ENCODE measurements at regions not wholly inside any gene's neighbourhood (a gene's known extent, or its start where the extent isn't known, plus 50 kb on each side); places are given as distances from the start of the nearest gene placed in this dataset.
A peak's percentile ranks its signal among the peaks of the same experiment; 100 is the strongest.

DNA sequence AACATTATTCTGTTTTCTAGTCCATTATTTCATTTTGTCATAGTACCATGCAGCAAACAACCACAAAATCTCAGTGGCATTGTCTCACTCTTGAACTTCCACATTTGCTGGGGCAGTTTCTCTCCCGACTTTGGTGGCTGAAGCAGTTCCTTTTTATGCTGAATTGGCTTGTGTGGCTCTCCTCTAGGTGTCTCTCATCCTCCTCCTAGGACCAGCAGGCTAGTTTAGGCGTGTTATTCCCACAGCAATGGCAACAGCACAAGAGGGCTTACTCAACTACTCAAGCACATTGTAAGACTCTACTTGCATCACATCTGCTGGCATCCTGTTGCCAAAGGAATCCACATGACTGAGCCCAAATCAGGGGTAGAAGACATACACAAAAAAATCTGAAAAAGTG is 201.8 kb upstream of the KCNH8 start:
- Histone ChIP-seq H3K27me3 (ENCODE audit: insufficient read depth, low read length) (no peaks in the 10 kb centered on the region), H2BK120ac (ENCODE audit: low read depth, low read length, poor library complexity, severe bottlenecking) (no peak overlapping the region), H3K9ac (ENCODE audit: extremely low read depth, insufficient read length, low read length) (no peak overlapping the region), H3K18ac (ENCODE audit: insufficient read length, low read depth, low read length) (no peak overlapping the region), H3K56ac (ENCODE audit: insufficient read length, low read depth, low read length) (no peak overlapping the region), H2BK5ac (ENCODE audit: insufficient read length, low read length) (no peak overlapping the region), H4K20me1 (ENCODE audit: control insufficient read depth, insufficient read depth, insufficient read length) (no peaks in the 10 kb centered on the region), H2BK12ac (ENCODE audit: insufficient read length, low read depth, low read length) (no peak overlapping the region), H3K9me3 (ENCODE audit: control insufficient read depth, low read depth, low read length) (no peaks in the 10 kb centered on the region), H3T11ph (ENCODE audit: low read length) (no peak overlapping the region), H3K23ac (ENCODE audit: insufficient read length, low read depth, low read length) (no peak overlapping the region), H4K5ac (ENCODE audit: insufficient read length, low read depth, low read length) (no peak overlapping the region), H4K8ac (replicated peaks; ENCODE audit: insufficient read length, low read depth, low read length) (no peak overlapping the region), H3K4me1 (ENCODE audit: insufficient read depth, low read length) (no peaks in the 10 kb centered on the region; the same call in 1 of the 2 replicates), H2BK15ac (ENCODE audit: low read depth, low read length) (no peak overlapping the region), H3K27ac (ENCODE audit: insufficient read length, low read depth, low read length) (no peak overlapping the region), H4K91ac (ENCODE audit: insufficient read length, low read depth, low read length) (no peak overlapping the region), H3K4ac (ENCODE audit: low read depth, low read length) (no peak overlapping the region), H3K4me2 (ENCODE audit: insufficient read depth, insufficient read length, low read length) (no peak overlapping the region), H3K79me1 (ENCODE audit: insufficient read depth, low read depth, low read length, poor library complexity, severe bottlenecking) (no peaks in the 10 kb centered on the region), H3K79me2 (ENCODE audit: insufficient read depth, low read length) (no peaks in the 10 kb centered on the region), H2AFZ (ENCODE audit: low read length) (no peak overlapping the region), H2BK20ac (ENCODE audit: low read depth, low read length, poor library complexity, severe bottlenecking) (no peak overlapping the region), H2AK5ac (ENCODE audit: insufficient read length, low read length) (no peak overlapping the region), H3K14ac (ENCODE audit: insufficient read depth, low read length) (no peak overlapping the region), H3K23me2 (ENCODE audit: insufficient read length, low read depth, low read length, poor library complexity, severe bottlenecking) (no peaks in the 10 kb centered on the region)
- DNase-seq, result peak; percentile 69
- H3K27me3 Mint-ChIP-seq (ENCODE audit: low read depth), result no peaks in the 10 kb centered on the region
- H3K4me3 Mint-ChIP-seq, result no peak overlapping the region
- no peaks in the 10 kb centered on the region for H3K9me3 Mint-ChIP-seq
- TF ChIP-seq, protein P1, sequence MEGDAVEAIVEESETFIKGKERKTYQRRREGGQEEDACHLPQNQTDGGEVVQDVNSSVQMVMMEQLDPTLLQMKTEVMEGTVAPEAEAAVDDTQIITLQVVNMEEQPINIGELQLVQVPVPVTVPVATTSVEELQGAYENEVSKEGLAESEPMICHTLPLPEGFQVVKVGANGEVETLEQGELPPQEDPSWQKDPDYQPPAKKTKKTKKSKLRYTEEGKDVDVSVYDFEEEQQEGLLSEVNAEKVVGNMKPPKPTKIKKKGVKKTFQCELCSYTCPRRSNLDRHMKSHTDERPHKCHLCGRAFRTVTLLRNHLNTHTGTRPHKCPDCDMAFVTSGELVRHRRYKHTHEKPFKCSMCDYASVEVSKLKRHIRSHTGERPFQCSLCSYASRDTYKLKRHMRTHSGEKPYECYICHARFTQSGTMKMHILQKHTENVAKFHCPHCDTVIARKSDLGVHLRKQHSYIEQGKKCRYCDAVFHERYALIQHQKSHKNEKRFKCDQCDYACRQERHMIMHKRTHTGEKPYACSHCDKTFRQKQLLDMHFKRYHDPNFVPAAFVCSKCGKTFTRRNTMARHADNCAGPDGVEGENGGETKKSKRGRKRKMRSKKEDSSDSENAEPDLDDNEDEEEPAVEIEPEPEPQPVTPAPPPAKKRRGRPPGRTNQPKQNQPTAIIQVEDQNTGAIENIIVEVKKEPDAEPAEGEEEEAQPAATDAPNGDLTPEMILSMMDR (conservative IDR thresholded peaks at IDR 0.05), result peak; percentile 40; the same call in 2 of the 3 replicates
- H3K36me3 Mint-ChIP-seq (ENCODE audit: insufficient read depth in 1 of 3, low read depth in 3 of 3), result no peaks in the 10 kb centered on the region
- H3K4me1 Mint-ChIP-seq, result 0 out of 4 replicates have a peak, but pooled peaks cover 4 to 5% of the 10 kb centered on the region in 2 experiments
- H3K27ac Mint-ChIP-seq, result no peak overlapping the region
- WGBS (ENCODE audit: extremely low coverage, insufficient read length, low lambda C conversion rate), result no CpG with 5 or more reads among the region's 2 CpGs
